ENCODE measurements at regions not wholly inside any gene's neighbourhood (a gene's known extent, or its start where the extent isn't known, plus 50 kb on each side); places are given as distances from the start of the nearest gene placed in this dataset.

GRCh38 chr12:127126260-127126628, 1140.7 kb upstream of the TMEM132C start (continued):
- TF ChIP-seq ZSCAN18 (CRISPR knock-in tag; IDR thresholded peaks at IDR 0.05) = no peak
- no peak for TF ChIP-seq ERG (CRISPR knock-in tag; IDR thresholded peaks at IDR 0.05)
- TF ChIP-seq ZNF425 (CRISPR knock-in tag; conservative IDR thresholded peaks at IDR 0.05) = no peak
- TF ChIP-seq IRF1 (CRISPR knock-in tag; IDR thresholded peaks at IDR 0.05) = no peak
- TF ChIP-seq NFATC4 (CRISPR knock-in tag; IDR thresholded peaks at IDR 0.05) = no peak

- ChIA-PET POLR2A (no interaction called here), CTCF (interaction anchor here (0.6 kb wide), 1 partner anchor 434 kb away, joined by 3 read pairs; no protein-coding TSS in a partner anchor)
- H3K27me3 Mint-ChIP-seq (ENCODE audit: low read depth) = peaks cover 4% of the 10 kb centered on the region; the same call in 1 of the 2 replicates
- TF ChIP-seq CREB1 (CRISPR knock-in tag; IDR thresholded peaks at IDR 0.05) (no peak), PRRX2 (CRISPR knock-in tag; IDR thresholded peaks at IDR 0.05) (no peak), ZNF416 (CRISPR knock-in tag; IDR thresholded peaks at IDR 0.05) (no peak), TP53 (CRISPR knock-in tag; IDR thresholded peaks at IDR 0.05) (no peak), ZSCAN18 (CRISPR knock-in tag; IDR thresholded peaks at IDR 0.05) (no peak), ZNF317 (CRISPR knock-in tag; IDR thresholded peaks at IDR 0.05; ENCODE audit: borderline replicate concordance, low read depth) (no peak), ZNF423 (CRISPR knock-in tag; IDR thresholded peaks at IDR 0.05) (no peak), ATF2 (CRISPR knock-in tag; IDR thresholded peaks at IDR 0.05; ENCODE audit: borderline replicate concordance, low read depth) (no peak), AFF4 (CRISPR knock-in tag; IDR thresholded peaks at IDR 0.05; ENCODE audit: borderline replicate concordance) (no peak), NFATC4 (CRISPR knock-in tag; IDR thresholded peaks at IDR 0.05) (no peak), JAZF1 (CRISPR knock-in tag; IDR thresholded peaks at IDR 0.05) (no peak), SMAD4 (CRISPR knock-in tag; IDR thresholded peaks at IDR 0.05) (no peak), ELF4 (CRISPR knock-in tag; IDR thresholded peaks at IDR 0.05; ENCODE audit: low read depth) (no peak)
- no peak overlapping the region for H3K27ac Mint-ChIP-seq
- H3K4me1 Mint-ChIP-seq = no peaks in the 10 kb centered on the region
- ATAC-seq (no peak), DNase-seq (ENCODE audit: low spot score) (no peak)
- peaks cover 39% of the 10 kb centered on the region for H3K36me3 Mint-ChIP-seq
- H3K4me3 Mint-ChIP-seq = no peak overlapping the region
- peaks cover 53% of the 10 kb centered on the region for H3K9me3 Mint-ChIP-seq
Observed at GRCh38 chr12:127127897-127128296, 1139.1 kb upstream of the TMEM132C start.
